Superior temporal gyrus (tissue), 1 donor: ENCODE measurements at regions not wholly inside any gene's neighbourhood (a gene's known extent, or its start where the extent isn't known, plus 50 kb on each side); places are given as distances from the start of the nearest gene placed in this dataset.

Source experiments
- DNase-seq: peaks from one replicate; pipeline ENCODE4 v3.0.0-alpha.2; 2016; ENCODE audit errors: extremely low spot score

GRCh38 chr6:138005846-138006245, 101.4 kb downstream of the PERP start:
- DNase-seq = no peak

GRCh38 chr6:138007014-138007472, 100.2 kb downstream of the PERP start:
- DNase-seq = no peak

- no peak for DNase-seq
Observed at GRCh38 chr6:138008791-138009190, 98.4 kb downstream of the PERP start.

- no peak for DNase-seq
Observed at GRCh38 chr6:138011413-138011812, 95.8 kb downstream of the PERP start.

- no peak for DNase-seq
Observed at GRCh38 chr6:138012682-138013081, 94.5 kb downstream of the PERP start.

GRCh38 chr6:138013959-138014358, 93.3 kb downstream of the PERP start:
- DNase-seq = no peak

- no peak for DNase-seq
Observed at GRCh38 chr6:138017166-138017757, 90.0 kb downstream of the PERP start.

- no peak for DNase-seq
Observed at GRCh38 chr6:138018297-138018696, 88.9 kb downstream of the PERP start.

GRCh38 chr6:138025528-138025978, 81.7 kb downstream of the PERP start:
- no peak for DNase-seq

GRCh38 chr6:138026342-138026741, 80.9 kb downstream of the PERP start:
- no peak for DNase-seq

- no peak for DNase-seq
Observed at GRCh38 chr6:138028893-138029292, 78.3 kb downstream of the PERP start.

GRCh38 chr6:138030872-138031271, 76.3 kb downstream of the PERP start:
- no peak for DNase-seq

GRCh38 chr6:138031417-138031816, 75.8 kb downstream of the PERP start:
- no peak for DNase-seq

GRCh38 chr6:138031850-138032249, 75.4 kb downstream of the PERP start:
- DNase-seq = no peak

GRCh38 chr6:138032571-138032970, 74.6 kb downstream of the PERP start:
- no peak for DNase-seq

GRCh38 chr6:138034229-138034628, 73.0 kb downstream of the PERP start:
- no peak for DNase-seq

- no peak for DNase-seq
Observed at GRCh38 chr6:138035070-138035469, 72.1 kb downstream of the PERP start.

- DNase-seq = no peak
Observed at GRCh38 chr6:138036111-138036510, 71.1 kb downstream of the PERP start.

GRCh38 chr6:138037009-138037504, 70.2 kb downstream of the PERP start:
- DNase-seq = no peak

- no peak for DNase-seq
Observed at GRCh38 chr6:138038142-138038870, 68.9 kb downstream of the PERP start.
